Adrenal gland (tissue), 5 donors: ENCODE measurements at regions not wholly inside any gene's neighbourhood (a gene's known extent, or its start where the extent isn't known, plus 50 kb on each side); places are given as distances from the start of the nearest gene placed in this dataset.

ENCODE experiments used
- CTCF ChIP-seq, 6 experiments: fragments of 450-650 bp in 4 of 6; fragments of 200-600 bp in 2 of 6; sonication (generic) in 1 of 6; IDR thresholded peaks; 1 replicate in 5 of 6; 2 replicates in 1 of 6; pipeline versions ENCODE4 v1.5.1 to v1.8.0; 2016 to 2021; ENCODE audit warnings: antibody characterized with exemption in 6 of 6, mild to moderate bottlenecking in 2 of 6, moderate library complexity in 1 of 6
- POLR2A ChIP-seq, 2 donors: fragments of 450-650 bp; IDR thresholded peaks; one replicate each; pipeline ENCODE4 v1.6.1; 2017; ENCODE audit warnings: antibody characterized with exemption in 2 of 2, mild to moderate bottlenecking in 2 of 2, moderate library complexity in 1 of 2
- donor health status: DM: no; HTN: no; CAD: no.

GRCh38 chr3:164233951-164234350 is 844.3 kb downstream of the SI start:
- TF ChIP-seq POLR2A (IDR thresholded peaks at IDR 0.05) = no peak
- no peak for TF ChIP-seq CTCF (IDR thresholded peaks at IDR 0.05)
